GM12873 (cell line): ENCODE measurements at regions not wholly inside any gene's neighbourhood (a gene's known extent, or its start where the extent isn't known, plus 50 kb on each side); places are given as distances from the start of the nearest gene placed in this dataset.

Experiments
- CTCF ChIP-seq: IDR thresholded peaks from 2 replicates; pipeline ENCODE4 v1.5.1; 2012; ENCODE audit warnings: low read depth, mild to moderate bottlenecking, moderate library complexity, low read length, control low read depth; ENCODE audit not compliant: insufficient read depth; ENCODE audit errors: missing control alignments

- no peak for TF ChIP-seq CTCF
Observed at GRCh38 chr6:9360881-9361280, 925.5 kb upstream of the SLC35B3 start.

- TF ChIP-seq CTCF, result no peak
Observed at GRCh38 chr6:9347608-9348007, 912.3 kb upstream of the SLC35B3 start.

- TF ChIP-seq CTCF, result no peak
Observed at GRCh38 chr6:9346923-9347322, 911.6 kb upstream of the SLC35B3 start.

- no peak for TF ChIP-seq CTCF
Observed at GRCh38 chr6:9335431-9335830, 900.1 kb upstream of the SLC35B3 start.

- TF ChIP-seq CTCF, result no peak
Observed at GRCh38 chr6:9334979-9335378, 899.6 kb upstream of the SLC35B3 start.

- no peak for TF ChIP-seq CTCF
Observed at GRCh38 chr6:9332241-9332780, 897.0 kb upstream of the SLC35B3 start.

- no peak for TF ChIP-seq CTCF
Observed at GRCh38 chr6:9316831-9317230, 881.5 kb upstream of the SLC35B3 start.
